Esophagus squamous epithelium (tissue), 4 donors: ENCODE measurements at regions not wholly inside any gene's neighbourhood (a gene's known extent, or its start where the extent isn't known, plus 50 kb on each side); places are given as distances from the start of the nearest gene placed in this dataset.

ENCODE experiments used
- POLR2A ChIP-seq, 4 donors: fragments of 450-650 bp; IDR thresholded peaks; one replicate each; pipeline ENCODE4 v1.6.1; 2017; ENCODE audit warnings: antibody characterized with exemption in 4 of 4, mild to moderate bottlenecking in 4 of 4, moderate library complexity in 3 of 4
- TF ChIP-seq, protein P1 (sequence below), 6 experiments: fragments of 450-650 bp in 4 of 6; fragments of 200-600 bp in 2 of 6; sonication (generic) in 2 of 6; IDR thresholded peaks; one replicate each; pipeline ENCODE4 v1.5.1; 2016 to 2019; ENCODE audit warnings: antibody characterized with exemption in 6 of 6, mild to moderate bottlenecking in 4 of 6, moderate library complexity in 4 of 6

- TF ChIP-seq, protein P1, sequence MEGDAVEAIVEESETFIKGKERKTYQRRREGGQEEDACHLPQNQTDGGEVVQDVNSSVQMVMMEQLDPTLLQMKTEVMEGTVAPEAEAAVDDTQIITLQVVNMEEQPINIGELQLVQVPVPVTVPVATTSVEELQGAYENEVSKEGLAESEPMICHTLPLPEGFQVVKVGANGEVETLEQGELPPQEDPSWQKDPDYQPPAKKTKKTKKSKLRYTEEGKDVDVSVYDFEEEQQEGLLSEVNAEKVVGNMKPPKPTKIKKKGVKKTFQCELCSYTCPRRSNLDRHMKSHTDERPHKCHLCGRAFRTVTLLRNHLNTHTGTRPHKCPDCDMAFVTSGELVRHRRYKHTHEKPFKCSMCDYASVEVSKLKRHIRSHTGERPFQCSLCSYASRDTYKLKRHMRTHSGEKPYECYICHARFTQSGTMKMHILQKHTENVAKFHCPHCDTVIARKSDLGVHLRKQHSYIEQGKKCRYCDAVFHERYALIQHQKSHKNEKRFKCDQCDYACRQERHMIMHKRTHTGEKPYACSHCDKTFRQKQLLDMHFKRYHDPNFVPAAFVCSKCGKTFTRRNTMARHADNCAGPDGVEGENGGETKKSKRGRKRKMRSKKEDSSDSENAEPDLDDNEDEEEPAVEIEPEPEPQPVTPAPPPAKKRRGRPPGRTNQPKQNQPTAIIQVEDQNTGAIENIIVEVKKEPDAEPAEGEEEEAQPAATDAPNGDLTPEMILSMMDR (IDR thresholded peaks at IDR 0.05), result no peak
- no peak for TF ChIP-seq POLR2A (IDR thresholded peaks at IDR 0.05)
These were observed 320.2 kb downstream of the MAFB start for GRCh38 chr20:40368876-40369275.
